GM21390 (cell line): ENCODE measurements at regions not wholly inside any gene's neighbourhood (a gene's known extent, or its start where the extent isn't known, plus 50 kb on each side); places are given as distances from the start of the nearest gene placed in this dataset.
"Not testable (repeated sequence)": the region's sequence is repeated elsewhere in the genome, so short reads cannot be mapped to it uniquely, and the experiment has no call there.

Source experiments
- ATAC-seq: cut with Tn5 transposase; IDR thresholded peaks from one replicate; pipeline ENCODE4 v1.9.1; 2021; ENCODE audit not compliant: unreplicated experiment

DNA sequence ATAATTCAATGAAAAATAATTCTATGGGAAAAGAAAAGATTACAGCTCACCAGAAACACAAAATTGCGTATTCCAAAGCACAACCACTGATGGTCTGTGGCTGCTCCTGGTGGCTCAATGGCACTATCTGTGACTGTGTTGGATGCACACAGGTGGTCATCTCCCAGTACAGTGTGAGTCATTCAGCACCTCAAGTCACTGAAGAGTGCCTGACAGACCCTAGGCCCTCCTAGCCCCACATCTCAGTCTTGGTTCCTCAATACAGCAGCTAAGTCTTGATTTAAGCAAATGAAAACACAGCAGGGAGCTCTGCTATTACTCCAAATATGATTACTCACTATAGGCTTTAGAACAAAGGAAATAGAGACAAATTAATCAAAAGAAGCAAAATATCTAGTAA lies 233.4 kb upstream of the FRG1 start:
- not testable (repeated sequence) for ATAC-seq

GRCh38 chr4:189711956-189712355 lies 228.7 kb upstream of the FRG1 start:
- ATAC-seq: not testable (repeated sequence)

DNA sequence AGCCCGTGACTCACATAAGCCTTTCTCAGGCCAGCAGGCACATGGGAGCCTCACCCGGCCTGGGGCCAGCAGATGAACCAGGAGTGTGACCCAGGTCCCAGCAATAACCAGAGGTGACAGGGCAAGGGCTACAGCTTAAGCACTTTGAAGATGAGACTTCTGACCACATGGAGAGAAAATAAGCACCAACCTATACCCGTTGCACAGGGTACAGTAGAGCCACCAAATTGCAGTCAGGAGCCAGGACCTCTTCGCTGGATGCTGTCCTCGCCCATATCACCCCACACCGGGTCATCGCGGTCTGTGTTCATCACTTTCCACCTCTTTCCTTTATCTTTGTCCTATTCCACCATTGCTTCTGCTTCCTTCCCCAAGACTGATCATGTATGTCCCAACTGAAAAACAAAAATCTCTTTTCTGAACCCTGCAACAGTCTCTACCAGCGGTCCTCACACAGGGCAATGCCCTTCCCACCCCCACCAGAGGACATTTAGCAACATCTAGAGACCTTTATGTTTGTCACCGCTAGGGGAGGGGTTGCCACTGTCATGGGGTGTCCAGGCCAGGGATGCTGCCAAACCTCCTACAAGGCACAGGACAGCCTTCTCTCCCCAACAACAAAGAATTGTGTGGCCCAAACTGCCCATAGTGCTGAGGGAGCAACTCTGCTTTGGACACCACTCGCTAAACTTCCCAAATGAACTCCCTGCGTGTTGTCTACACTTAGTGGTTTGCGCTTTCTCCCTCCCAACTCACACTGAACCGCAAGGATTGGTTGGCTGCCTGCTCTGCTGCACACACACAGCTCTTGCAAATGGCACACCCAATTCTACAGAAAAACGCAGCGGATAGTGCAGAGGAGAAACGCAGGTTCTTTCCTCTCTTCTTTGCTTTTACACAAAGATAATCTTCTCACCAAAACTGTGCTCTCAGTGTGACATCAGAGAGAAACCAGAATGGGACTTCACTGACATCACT lies 219.4 kb upstream of the FRG1 start:
- not testable (repeated sequence) for ATAC-seq

- ATAC-seq: not testable (repeated sequence)
These were observed 218.2 kb upstream of the FRG1 start for GRCh38 chr4:189722324-189723003.

DNA sequence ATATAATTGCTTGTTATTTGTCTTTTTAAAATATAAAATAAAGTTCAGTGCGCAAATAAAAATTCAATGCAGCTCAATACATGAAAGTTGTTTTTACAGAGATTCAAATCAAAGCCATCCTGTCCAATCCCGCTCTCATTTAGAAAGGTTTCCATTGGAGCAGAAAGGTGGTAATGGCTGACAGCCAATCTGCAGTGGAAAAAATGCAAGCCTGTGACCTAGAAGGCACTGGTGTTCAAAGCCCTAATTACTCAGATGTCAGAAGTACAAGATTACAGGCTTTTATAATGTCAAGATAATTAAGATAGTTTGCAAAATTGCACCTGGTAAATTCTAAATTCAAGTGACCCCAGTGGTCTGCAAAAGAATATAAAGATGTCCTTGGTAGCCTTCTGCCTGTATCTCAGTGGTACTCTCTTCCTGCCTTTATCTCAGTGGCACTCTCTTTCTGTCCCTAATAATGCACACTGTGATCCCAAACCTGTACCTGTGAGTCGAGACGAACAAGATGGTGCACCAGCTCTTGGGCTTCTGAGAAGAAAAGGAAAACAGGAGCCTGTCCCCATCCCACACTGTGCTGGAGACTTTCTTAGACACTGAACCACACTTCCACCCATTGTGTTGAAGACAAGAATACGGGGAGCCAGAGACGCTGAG lies 212.6 kb upstream of the FRG1 start:
- ATAC-seq: not testable (repeated sequence)

- ATAC-seq: not testable (repeated sequence)
These were observed 208.7 kb upstream of the FRG1 start for GRCh38 chr4:189731989-189732388.

- not testable (repeated sequence) for ATAC-seq
These were observed 207.2 kb upstream of the FRG1 start for GRCh38 chr4:189733507-189733906.

DNA sequence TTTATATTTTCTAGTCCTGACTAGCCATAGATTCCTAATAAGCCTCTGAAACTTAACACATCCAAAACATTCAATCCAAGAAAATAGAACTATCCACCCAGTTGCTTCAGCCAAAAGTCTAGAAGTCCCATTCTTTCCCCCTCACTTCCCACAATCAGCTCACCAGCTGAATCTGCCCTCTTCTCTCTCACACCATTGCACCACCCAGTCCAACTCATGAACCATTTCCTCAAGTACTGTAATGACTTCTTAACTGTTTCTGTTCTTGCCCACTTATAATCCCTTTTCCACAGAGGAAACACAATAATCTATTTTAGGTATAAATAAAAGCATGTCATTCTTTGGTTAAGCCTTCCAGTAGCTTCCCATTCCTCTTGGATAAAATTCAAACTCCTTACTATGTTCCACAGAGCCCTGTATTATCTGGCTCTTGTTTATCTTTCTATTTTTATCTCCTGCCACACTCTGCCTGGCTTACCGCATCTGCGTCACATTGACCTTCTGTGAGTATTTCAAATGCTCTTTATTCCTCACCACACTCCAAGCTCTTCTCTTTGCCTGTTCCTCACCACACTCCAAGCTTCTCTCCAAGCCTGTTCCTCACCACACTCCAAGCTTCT lies 205.9 kb upstream of the FRG1 start:
- not testable (repeated sequence) for ATAC-seq

DNA sequence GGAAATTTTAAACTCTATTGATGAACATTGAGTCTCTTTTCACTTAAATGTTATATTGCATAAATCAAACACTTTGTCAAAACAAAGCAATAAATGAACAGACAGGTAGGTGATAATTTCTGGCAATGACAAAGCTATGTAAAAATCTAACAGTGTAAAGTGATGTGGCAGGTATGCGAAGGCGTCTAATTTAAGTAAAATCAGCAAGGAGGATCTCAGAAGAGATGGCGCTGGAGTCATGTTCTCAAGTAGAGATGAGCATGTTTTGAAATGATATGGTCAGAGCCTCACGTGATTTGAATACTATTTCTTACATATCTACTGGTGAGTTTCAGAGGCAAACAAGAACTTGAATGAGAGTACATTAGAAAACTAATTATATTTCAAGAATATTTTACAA lies 204.0 kb upstream of the FRG1 start:
- ATAC-seq: not testable (repeated sequence)

- not testable (repeated sequence) for ATAC-seq
These were observed 200.6 kb upstream of the FRG1 start for GRCh38 chr4:189740118-189740517.

DNA sequence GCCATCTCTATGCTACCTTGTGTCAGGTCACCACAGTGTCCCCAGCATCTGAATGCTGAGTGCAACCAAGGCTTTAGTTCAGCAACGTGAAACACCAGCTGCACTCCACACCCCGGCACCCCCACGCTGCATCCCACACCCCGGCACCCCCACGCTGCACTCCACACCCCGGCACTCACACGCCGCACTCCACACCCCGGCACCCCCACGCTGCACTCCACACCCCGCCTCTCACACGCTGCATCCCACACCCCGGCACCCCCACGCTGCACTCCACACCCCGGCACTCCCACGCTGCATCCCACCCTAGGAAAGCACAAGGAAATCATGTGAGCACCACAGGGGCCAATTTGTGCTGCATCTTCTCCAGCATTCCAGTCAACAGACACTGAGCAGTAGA lies 199.8 kb upstream of the FRG1 start:
- no peak for ATAC-seq

DNA sequence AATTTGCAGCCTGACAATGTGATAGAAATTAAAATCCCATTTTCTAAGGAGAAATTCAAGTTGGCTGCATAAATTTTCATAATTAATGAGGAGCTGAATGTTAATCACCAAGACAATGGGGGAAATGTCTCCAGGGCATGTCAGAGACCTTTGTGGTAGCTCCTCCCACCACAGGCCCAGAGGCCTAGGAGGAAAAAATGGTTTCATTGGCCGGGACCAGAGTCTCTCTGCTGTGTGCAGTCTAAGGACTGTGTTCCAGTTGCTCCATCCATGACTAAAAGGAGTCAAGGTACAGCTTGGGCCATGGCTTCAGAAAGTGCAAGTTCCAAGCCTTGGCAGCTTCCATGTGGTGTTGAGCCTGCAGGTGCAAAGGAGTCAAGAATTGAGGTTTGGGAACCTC lies 187.6 kb upstream of the FRG1 start:
- not testable (repeated sequence) for ATAC-seq

- ATAC-seq: no peak
These were observed 177.1 kb upstream of the FRG1 start for GRCh38 chr4:189763583-189763982.

GRCh38 chr4:189765301-189765700 lies 175.4 kb upstream of the FRG1 start:
- no peak for ATAC-seq

DNA sequence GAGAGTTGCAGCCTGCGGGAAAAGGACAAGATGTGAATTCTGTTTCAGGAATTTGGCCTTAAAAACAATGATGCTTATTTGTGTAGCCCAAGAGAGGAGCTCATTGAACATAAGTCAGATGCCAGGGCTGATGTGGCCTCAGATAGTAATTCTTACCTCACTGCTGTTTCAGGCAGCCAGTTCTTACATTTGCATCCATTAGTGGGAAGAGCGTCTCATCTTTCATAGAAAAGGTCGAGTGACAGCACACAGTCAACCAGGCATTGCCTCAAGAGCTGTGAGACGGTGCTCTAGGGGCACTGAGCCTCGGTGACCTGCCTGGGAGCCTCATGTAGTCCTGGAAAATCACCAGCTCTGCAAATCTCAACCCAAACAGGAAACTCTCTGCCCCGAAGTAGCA lies 174.9 kb upstream of the FRG1 start:
- ATAC-seq: no peak

- no peak for ATAC-seq
These were observed 172.7 kb upstream of the FRG1 start for GRCh38 chr4:189767941-189768340.

GRCh38 chr4:189769131-189769530 lies 171.5 kb upstream of the FRG1 start:
- no peak for ATAC-seq

DNA sequence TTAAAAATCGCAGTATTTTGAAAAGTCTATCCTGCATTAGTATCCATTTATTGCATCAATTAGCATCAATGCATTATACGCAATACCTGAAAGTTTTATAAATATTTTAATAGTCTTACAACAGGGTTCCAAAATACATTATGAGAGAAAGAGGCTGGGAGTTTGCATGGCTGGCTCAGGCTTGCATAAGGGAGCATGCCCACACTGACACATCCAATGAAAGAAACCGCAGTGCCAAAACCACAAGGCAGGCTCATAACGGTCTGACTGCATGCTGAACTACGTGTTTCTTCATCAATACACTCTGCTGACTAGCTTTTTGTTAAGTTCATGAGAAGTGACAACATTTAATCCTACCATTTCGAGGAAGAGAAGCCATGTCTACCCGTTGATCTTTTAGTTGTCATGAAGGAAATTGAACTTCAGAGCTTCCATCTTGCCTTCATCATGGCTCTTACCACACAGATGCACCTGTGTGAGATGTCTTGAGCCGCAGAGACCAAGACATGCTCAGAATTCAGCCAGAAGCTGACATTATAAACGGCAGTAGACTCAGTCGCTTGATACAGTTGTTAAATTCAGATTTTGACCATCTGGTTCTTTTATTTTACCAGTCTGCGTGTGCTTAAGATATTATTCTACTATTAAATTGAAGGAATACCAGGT lies 168.8 kb upstream of the FRG1 start:
- no peak for ATAC-seq

GRCh38 chr4:189773909-189774308 lies 166.8 kb upstream of the FRG1 start:
- ATAC-seq: no peak

DNA sequence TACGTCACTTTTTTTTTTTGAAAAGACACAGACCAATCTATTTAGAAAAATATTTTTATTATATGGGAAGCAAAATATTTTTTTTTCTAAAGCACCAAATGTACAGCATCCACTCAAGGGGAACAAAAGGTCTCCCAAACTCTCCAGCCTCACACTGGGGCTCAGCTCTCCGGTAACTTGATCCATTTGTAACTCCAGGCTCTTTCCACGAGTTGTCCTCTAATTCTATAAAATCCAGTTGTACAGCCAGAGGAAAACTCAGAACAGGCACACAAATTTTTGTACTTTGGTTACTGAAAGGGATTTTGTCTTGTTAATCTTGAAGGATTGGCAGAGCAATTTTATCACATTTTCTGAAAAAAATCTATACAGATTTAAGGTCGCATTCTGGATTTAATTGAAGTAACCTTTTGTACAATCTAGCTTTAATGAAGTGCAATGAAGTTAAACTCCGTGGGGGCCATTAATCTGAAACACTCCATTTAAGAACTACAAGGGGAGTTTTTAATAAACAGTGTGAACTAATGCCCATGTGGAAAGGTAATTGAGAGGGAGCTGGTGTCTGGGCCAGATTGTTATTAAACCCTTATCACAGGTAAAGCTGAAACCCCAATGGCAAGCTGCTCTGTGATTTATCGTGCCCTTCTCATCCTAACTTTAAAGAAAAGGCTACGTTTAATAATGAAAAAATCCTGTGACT lies 161.2 kb upstream of the FRG1 start:
- ATAC-seq: no peak
